Ecto neural progenitor cell (in vitro differentiated cells): ENCODE measurements at regions not wholly inside any gene's neighbourhood (a gene's known extent, or its start where the extent isn't known, plus 50 kb on each side); places are given as distances from the start of the nearest gene placed in this dataset.

ENCODE experiments used
- DNase-seq: peaks from one replicate; pipeline ENCODE4 v3.0.0-alpha.2; 2018; ENCODE audit warnings: low spot score

- DNase-seq = no peak
Measured at GRCh38 chr14:27384124-27384523, 786.3 kb upstream of the NOVA1 start.

GRCh38 chr14:27386391-27386790, 788.6 kb upstream of the NOVA1 start:
- no peak for DNase-seq

GRCh38 chr14:27387463-27387862, 789.6 kb upstream of the NOVA1 start:
- DNase-seq = no peak

- no peak for DNase-seq
Measured at GRCh38 chr14:27389402-27389801, 791.6 kb upstream of the NOVA1 start.

GRCh38 chr14:27390155-27390554, 792.3 kb upstream of the NOVA1 start:
- DNase-seq = no peak

GRCh38 chr14:27391331-27391730, 793.5 kb upstream of the NOVA1 start:
- DNase-seq = no peak

GRCh38 chr14:27392153-27392552, 794.3 kb upstream of the NOVA1 start:
- DNase-seq = no peak

GRCh38 chr14:27409944-27410343, 812.1 kb upstream of the NOVA1 start:
- DNase-seq = no peak

GRCh38 chr14:27410981-27411380, 813.1 kb upstream of the NOVA1 start:
- DNase-seq = no peak

- no peak for DNase-seq
Measured at GRCh38 chr14:27427796-27428195, 830.0 kb upstream of the NOVA1 start.

- DNase-seq = no peak
Measured at GRCh38 chr14:27435923-27436670, 838.3 kb upstream of the NOVA1 start.

GRCh38 chr14:27484633-27485032, 886.8 kb upstream of the NOVA1 start:
- no peak for DNase-seq

GRCh38 chr14:27485193-27485592, 887.4 kb upstream of the NOVA1 start:
- DNase-seq = no peak

GRCh38 chr14:27506272-27506671, 908.4 kb upstream of the NOVA1 start:
- no peak for DNase-seq

GRCh38 chr14:27528328-27528727, 930.5 kb upstream of the NOVA1 start:
- DNase-seq = no peak

- DNase-seq = no peak
Measured at GRCh38 chr14:27536748-27537147, 938.9 kb upstream of the NOVA1 start.

GRCh38 chr14:27546111-27546510, 948.3 kb upstream of the NOVA1 start:
- no peak for DNase-seq

GRCh38 chr14:27553790-27554189, 956.0 kb upstream of the NOVA1 start:
- no peak for DNase-seq

- no peak for DNase-seq
Measured at GRCh38 chr14:27557445-27557844, 959.6 kb upstream of the NOVA1 start.

- DNase-seq = no peak
Measured at GRCh38 chr14:27559848-27560247, 962.0 kb upstream of the NOVA1 start.

GRCh38 chr14:27566843-27567382, 969.1 kb upstream of the NOVA1 start:
- DNase-seq = no peak

GRCh38 chr14:27573018-27573417, 975.2 kb upstream of the NOVA1 start:
- no peak for DNase-seq

- no peak for DNase-seq
Measured at GRCh38 chr14:27587103-27587502, 989.3 kb upstream of the NOVA1 start.

- no peak for DNase-seq
Measured at GRCh38 chr14:27605282-27605681, 1007.4 kb upstream of the NOVA1 start.
